ENCODE measurements at regions not wholly inside any gene's neighbourhood (a gene's known extent, or its start where the extent isn't known, plus 50 kb on each side); places are given as distances from the start of the nearest gene placed in this dataset.
"Not testable (repeated sequence)": the region's sequence is repeated elsewhere in the genome, so short reads cannot be mapped to it uniquely, and the experiment has no call there.

DNA sequence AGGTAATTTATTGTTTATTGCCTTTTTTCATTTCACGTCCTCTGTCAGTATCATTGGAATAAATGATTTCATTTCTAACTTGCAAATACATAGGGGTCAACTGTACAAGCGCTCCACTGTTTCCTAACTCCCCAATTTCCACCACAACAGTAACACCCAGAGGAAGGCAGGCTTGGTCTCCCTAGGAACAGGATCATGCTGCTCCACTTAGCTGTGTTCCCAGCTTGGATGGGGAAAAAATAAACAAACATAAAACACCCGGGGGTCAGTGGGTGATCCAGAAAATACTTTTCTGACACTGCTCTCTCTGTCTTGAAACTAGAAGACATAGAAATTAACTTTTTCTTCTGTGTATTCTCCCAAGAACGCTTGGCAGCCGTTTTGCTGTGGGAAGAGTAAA lies 772.5 kb downstream of the TRIML1 start:
- no peak for DNase-seq (ENCODE audit: low read depth in 2 of 3, low spot score in 2 of 3)

DNA sequence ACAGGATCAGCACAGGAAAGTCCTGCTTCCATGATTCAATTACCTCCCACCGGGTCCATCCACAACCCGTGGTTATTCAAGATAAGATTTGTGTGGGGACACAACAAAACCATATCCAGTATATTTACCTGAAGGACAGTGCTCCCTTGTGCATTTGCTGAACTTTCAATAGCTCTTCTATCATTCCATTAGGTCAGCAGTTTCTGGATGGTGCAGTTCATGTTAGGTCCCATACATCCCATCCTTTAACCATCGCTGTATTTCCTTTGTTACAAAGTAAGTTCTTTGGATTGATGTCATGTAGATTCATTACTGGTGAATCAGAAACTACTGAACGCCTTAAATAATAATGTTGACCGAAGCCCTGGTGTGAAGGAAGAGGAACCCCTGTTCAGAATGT lies 775.9 kb downstream of the TRIML1 start:
- no peak for DNase-seq (ENCODE audit: low read depth in 2 of 3, low spot score in 2 of 3)

DNA sequence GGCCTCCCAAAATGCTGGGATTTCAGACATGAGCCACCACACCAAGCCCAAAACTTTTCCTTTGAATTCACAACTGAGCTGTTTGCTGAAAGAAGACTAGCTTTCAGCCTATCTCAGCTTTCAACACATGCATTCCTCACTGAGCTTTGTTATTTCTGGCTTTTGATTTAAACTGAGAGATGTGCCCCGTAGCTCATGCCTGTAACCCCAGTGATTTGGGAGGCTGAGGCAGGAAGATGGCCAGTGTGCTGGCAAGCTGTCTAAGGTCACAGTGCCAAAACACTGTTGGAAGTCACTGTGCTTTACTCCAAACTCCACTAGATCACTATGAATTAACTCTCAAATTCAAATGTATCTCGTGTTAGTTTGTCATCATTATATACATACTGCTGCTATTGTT lies 779.5 kb downstream of the TRIML1 start:
- no peak for DNase-seq (ENCODE audit: low read depth in 2 of 3, low spot score in 2 of 3)

- no peak for DNase-seq (ENCODE audit: low read depth in 2 of 3, low spot score in 2 of 3)
Measured at GRCh38 chr4:188930822-188931221, 791.6 kb downstream of the TRIML1 start.

GRCh38 chr4:188934320-188934962 lies 795.2 kb downstream of the TRIML1 start:
- DNase-seq (ENCODE audit: low read depth in 2 of 3, low spot score in 2 of 3): no peak

- DNase-seq (ENCODE audit: low read depth in 2 of 3, low spot score in 2 of 3): no peak
Measured at GRCh38 chr4:188941524-188942119, 802.4 kb downstream of the TRIML1 start.

DNA sequence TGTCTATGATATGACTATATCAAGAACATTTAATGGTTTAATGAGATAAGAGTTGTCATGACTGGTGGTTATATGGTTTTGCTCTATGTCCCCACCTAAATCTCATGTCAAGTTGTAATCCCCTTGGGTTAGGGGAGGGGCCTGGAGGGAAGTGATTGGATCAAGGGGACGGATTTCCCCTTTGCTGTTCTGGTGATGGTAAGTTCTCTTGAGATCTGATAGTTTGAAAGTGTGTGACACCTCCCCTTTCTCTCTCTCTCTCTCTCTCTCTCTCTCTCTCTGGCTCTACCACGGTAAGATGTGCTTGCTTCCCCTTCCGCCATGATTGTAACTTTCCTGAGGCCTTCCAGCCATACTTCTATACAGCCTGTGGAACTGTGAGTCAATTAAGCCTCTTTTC lies 803.4 kb downstream of the TRIML1 start:
- no peak for DNase-seq (ENCODE audit: low read depth in 2 of 3, low spot score in 2 of 3)

DNA sequence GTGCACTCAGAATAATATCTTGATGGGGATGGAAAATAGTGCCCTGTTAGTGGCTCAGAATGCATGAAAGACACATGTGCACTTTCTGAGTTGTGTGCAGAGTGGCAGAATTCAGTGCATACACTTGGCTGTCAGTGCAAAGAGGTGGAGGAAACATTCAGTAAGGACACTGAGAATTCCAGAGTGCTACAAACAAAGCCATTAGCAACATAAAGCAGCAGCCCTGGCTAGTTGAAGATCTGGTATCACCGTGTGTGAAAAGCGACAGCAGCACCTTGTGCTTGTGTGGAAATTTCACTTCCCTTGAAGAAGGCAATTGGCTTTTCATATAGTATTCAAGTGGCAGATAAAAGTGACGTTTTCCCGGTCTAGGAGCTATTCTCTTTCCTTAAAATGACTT lies 810.4 kb downstream of the TRIML1 start:
- DNase-seq (ENCODE audit: low read depth in 2 of 3, low spot score in 2 of 3): no peak

- DNase-seq (ENCODE audit: low read depth in 2 of 3, low spot score in 2 of 3): no peak
Measured at GRCh38 chr4:188955066-188955465, 815.8 kb downstream of the TRIML1 start.

DNA sequence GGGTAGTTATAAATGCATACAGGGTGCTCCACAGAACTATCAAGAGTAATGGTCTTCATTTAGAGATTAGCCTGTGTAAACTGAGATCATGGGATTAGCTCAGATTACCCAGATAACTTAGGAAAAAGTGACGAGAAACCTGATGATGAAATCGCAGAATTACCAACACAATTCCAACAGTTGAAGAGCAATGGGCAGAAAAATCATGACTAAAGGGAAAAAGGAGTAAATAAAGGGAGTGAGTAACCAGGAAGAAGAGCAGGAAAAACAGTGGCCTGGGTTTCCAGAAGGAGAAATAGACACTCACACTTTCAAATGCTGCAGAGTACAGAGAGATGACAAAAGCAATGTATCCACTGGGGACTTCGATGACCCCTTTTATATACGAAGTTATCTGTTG lies 817.3 kb downstream of the TRIML1 start:
- no peak for DNase-seq (ENCODE audit: low read depth in 2 of 3, low spot score in 2 of 3)

DNA sequence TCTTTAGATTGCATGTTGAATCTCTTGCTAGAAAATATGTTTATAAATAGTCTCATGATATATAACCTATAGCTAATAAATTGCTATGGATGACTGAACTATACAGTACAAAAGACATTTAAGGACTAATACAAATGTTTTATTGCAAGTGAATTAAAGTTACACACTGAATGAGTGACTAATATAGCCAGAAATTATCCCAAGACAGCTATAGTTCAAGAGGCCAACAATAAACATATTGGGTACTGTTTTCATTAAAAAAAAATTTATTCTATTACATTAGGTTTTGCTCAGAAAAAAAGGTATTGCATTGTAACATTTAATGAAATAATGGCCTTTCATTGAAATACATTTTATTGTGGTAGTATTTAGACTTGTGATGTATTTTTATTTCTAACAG lies 819.1 kb downstream of the TRIML1 start:
- no peak for DNase-seq (ENCODE audit: low read depth in 2 of 3, low spot score in 2 of 3)

DNA sequence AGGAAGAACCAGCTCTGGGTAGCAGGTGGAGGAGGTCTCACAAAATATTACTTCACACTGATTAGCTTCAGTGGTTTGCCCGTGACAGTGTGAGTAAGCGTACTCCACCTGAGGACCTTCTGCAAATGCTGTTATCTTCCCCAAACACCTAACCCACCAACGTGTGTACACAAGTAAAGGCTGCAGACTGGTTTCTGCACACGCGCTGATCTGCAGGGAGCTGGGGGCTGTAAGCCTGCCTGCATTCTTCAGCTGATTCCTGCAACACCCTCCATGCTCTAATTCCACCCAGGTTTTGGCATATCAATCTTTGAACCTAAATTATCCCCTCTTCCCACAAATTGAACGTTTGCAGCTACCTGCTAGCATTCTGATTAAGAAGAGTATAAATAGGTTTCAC lies 820.2 kb downstream of the TRIML1 start:
- DNase-seq (ENCODE audit: low read depth in 2 of 3, low spot score in 2 of 3): no peak

DNA sequence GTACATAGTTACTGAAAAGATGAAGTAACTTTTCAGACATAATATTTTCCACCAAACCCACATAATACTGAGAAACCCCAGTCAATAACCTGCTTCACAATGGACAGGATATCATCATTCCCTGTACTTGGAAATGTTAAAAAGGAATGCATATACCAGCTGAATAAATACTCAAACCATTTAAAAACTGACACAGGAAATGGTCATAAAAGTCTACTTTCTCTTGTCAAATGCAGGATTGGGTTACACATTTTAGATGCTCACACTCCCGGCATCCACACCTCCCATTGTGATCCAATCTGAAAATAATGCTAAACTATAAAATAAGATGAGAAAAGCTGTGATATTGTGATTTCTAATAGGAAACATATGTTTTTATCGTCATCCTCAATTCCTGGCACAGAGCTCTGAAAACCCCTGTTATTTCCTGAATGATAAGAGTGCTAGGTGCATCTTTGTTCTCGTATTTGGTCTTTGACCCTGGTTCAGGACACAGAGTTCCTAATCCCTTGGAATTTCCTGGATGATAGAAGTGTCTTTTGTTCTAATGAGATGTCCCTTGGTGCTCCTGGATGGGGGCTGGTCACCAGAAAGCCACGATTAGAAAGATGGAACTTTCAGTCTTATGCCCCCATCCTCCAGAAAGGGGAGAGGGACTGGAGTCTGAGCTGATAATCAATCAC lies 821.3 kb downstream of the TRIML1 start:
- DNase-seq (ENCODE audit: low read depth in 2 of 3, low spot score in 2 of 3): no peak

DNA sequence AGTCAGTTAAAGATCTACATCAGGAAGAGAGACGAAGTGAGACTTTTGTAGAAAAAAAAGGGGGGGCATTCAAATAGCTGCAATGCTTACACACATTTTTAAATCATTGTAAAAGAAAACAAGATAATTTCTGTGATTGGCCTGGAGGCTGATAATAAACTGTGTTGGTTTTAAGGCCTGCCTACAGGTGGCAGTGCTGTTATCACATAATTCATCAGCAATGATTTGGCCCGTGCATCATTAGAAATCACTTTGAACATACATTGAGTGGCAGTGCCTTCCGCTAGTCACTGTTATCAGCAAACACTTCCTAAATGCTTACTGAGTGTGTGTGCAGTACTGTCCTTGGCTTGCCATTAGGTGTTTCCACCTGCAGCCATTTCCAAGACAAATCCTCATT lies 831.9 kb downstream of the TRIML1 start:
- DNase-seq (ENCODE audit: low read depth in 2 of 3, low spot score in 2 of 3): no peak

- no peak for DNase-seq (ENCODE audit: low read depth in 2 of 3, low spot score in 2 of 3)
Measured at GRCh38 chr4:188975271-188975670, 836.0 kb downstream of the TRIML1 start.

GRCh38 chr4:188976644-188977115 lies 837.4 kb downstream of the TRIML1 start:
- no peak for DNase-seq (ENCODE audit: low read depth in 2 of 3, low spot score in 2 of 3)

- not testable (repeated sequence) for DNase-seq (ENCODE audit: low read depth in 2 of 3, low spot score in 2 of 3)
Measured at GRCh38 chr4:188977232-188977631, 838.0 kb downstream of the TRIML1 start.

GRCh38 chr4:188984518-188984917 lies 845.3 kb downstream of the TRIML1 start:
- DNase-seq (ENCODE audit: low read depth in 2 of 3, low spot score in 2 of 3): no peak

GRCh38 chr4:188986271-188986689 lies 847.0 kb downstream of the TRIML1 start:
- no peak for DNase-seq (ENCODE audit: low read depth in 2 of 3, low spot score in 2 of 3)

DNA sequence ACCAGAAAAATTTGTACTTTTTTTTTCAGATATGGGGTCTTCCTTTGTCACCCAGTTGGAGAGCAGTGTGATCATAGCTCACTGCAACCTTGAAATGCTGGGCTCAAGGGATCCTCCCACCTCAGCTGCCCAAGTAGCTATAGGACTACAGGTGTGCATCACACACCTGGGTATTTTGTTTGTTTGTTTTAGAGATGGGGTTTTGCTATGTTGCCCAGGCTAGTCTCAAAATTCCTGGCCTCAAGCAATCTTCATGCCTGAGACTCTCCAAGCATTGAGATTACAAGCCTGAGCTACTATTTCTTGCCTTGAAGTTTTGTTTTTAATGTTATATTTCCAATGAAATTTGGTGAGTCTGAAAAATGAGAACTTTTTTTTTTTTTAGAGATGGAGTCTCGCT lies 847.8 kb downstream of the TRIML1 start:
- no peak for DNase-seq (ENCODE audit: low read depth in 2 of 3, low spot score in 2 of 3)

DNA sequence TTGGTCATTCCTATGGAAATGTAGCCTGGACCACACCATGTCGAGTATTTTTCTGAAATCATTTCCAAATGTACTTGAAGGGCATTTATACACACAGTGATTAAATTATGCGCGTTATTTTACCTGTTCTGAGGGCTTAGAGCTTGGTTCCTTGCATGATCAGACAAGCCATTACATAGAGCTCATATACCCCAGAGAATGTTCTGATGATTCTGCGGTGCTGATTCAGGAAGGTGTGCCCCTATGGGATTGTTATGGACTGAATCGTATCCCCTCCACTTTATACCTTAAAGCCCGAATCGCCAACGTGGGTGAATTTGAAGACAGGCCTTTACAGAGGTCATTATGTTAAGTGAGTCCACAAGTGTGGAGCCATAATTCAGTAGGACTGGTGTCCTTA lies 848.9 kb downstream of the TRIML1 start:
- DNase-seq (ENCODE audit: low read depth in 2 of 3, low spot score in 2 of 3): no peak

DNA sequence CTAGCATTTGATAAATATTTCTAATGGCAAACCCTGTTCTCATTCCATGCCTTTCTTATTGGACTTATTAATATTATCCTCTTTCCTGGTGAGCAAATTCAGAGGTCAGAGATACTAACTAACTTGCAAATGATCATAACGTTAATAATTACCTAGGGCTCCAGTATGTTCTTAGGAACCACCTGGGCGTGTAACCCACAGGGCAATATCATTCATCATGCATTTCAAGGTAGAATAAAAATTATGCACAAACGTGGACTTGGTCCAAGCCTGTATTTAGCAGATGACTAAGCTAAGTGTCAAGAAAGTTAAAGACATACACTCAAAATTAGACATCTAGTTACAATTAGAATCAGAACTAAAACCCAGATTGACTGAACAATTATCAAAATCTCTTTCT lies 850.1 kb downstream of the TRIML1 start:
- no peak for DNase-seq (ENCODE audit: low read depth in 2 of 3, low spot score in 2 of 3)

- no peak for DNase-seq (ENCODE audit: low read depth in 2 of 3, low spot score in 2 of 3)
Measured at GRCh38 chr4:188992706-188993105, 853.5 kb downstream of the TRIML1 start.
